BJ (cell line): ENCODE measurements at regions not wholly inside any gene's neighbourhood (a gene's known extent, or its start where the extent isn't known, plus 50 kb on each side); places are given as distances from the start of the nearest gene placed in this dataset.

Experiments used
- CTCF ChIA-PET: fragments of 350-600 bp; formaldehyde crosslinking; extraction: SDS; loops from one replicate; lab custom pipeline; 2021; ENCODE audit warnings: antibody characterized with exemption, inconsistent platforms; lab: Yijun Ruan, JAX
- POLR2A ChIA-PET: fragments of 300-600 bp; sonication (Branson Sonifier 250); formaldehyde crosslinking; extraction: SDS; loops from one replicate; lab custom pipeline; 2021; ENCODE audit warnings: antibody characterized with exemption; lab: Charles Lee
- DNase-seq: peaks from one replicate; pipeline ENCODE4 v3.0.0-alpha.2; 2011; ENCODE audit warnings: low read depth
- H3K27me3 ChIP-seq: 2 replicates; pipeline ENCODE4 v1.6.0; 2011; ENCODE audit warnings: low read length; ENCODE audit not compliant: control insufficient read depth, insufficient read depth
- H3K36me3 ChIP-seq: 2 replicates; pipeline ENCODE4 v1.5.1; 2011; ENCODE audit warnings: low read length; ENCODE audit not compliant: control insufficient read depth, insufficient read depth
- H3K4me3 ChIP-seq: 2 replicates; pipeline ENCODE4 v1.5.1; 2011; ENCODE audit warnings: low read depth, mild to moderate bottlenecking, control low read depth, low read length
- TF ChIP-seq, protein P1 (sequence below): IDR thresholded peaks from 2 replicates; pipeline ENCODE4 v1.5.1; 2011; ENCODE audit warnings: low read depth, mild to moderate bottlenecking, control low read depth, inconsistent platforms, low read length, moderate library complexity; ENCODE audit not compliant: insufficient read depth

GRCh38 chr21:15283138-15283537 is 218.3 kb upstream of the NRIP1 start:
- TF ChIP-seq, protein P1, sequence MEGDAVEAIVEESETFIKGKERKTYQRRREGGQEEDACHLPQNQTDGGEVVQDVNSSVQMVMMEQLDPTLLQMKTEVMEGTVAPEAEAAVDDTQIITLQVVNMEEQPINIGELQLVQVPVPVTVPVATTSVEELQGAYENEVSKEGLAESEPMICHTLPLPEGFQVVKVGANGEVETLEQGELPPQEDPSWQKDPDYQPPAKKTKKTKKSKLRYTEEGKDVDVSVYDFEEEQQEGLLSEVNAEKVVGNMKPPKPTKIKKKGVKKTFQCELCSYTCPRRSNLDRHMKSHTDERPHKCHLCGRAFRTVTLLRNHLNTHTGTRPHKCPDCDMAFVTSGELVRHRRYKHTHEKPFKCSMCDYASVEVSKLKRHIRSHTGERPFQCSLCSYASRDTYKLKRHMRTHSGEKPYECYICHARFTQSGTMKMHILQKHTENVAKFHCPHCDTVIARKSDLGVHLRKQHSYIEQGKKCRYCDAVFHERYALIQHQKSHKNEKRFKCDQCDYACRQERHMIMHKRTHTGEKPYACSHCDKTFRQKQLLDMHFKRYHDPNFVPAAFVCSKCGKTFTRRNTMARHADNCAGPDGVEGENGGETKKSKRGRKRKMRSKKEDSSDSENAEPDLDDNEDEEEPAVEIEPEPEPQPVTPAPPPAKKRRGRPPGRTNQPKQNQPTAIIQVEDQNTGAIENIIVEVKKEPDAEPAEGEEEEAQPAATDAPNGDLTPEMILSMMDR, result no peak
- no peak for DNase-seq
- CTCF ChIA-PET, result no interaction called here
- H3K36me3 ChIP-seq, result no peaks in the 10 kb centered on the region
- no peak overlapping the region for H3K4me3 ChIP-seq
- H3K27me3 ChIP-seq, result 0 out of 2 replicates have a peak, but pooled peaks cover 1% of the 10 kb centered on the region
- POLR2A ChIA-PET, result no interaction called here

- Histone ChIP-seq H3K27me3 (0 out of 2 replicates have a peak, but pooled peaks cover 1% of the 10 kb centered on the region), H3K4me3 (no peak overlapping the region), H3K36me3 (no peaks in the 10 kb centered on the region)
- ChIA-PET POLR2A (no interaction called here), CTCF (interaction anchor here (0.6 kb wide), 1 partner anchor 881 kb away, joined by 3 read pairs; no protein-coding TSS in a partner anchor)
- TF ChIP-seq, protein P1, result no peak
- no peak for DNase-seq
Measured at GRCh38 chr21:15283789-15284188, 219.0 kb upstream of the NRIP1 start.

DNA sequence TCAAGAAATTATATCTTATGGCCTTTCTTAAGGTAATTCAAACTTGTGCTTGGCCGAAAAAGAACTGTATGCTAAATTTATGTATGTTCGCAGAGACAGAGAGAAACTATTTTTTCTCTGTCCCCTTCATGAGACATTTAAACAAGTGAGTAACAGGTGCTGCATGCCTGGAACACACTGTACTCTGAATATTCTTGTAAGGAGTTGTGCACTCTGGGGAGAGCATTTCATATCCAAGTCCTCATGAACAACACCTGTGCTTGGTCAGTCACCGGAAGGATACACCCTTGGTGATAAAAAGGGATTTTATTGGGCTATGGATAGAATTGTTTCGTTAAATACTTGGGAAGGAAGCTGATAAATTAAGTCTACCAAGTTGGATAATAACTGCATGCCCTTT is 220.8 kb upstream of the NRIP1 start:
- Histone ChIP-seq H3K4me3 (no peak overlapping the region), H3K27me3 (0 out of 2 replicates have a peak, but pooled peaks cover 1% of the 10 kb centered on the region), H3K36me3 (no peaks in the 10 kb centered on the region)
- POLR2A ChIA-PET, result no interaction called here
- TF ChIP-seq, protein P1, result no peak
- no peak for DNase-seq
- CTCF ChIA-PET, result no interaction called here

- DNase-seq, result no peak
- H3K36me3 ChIP-seq, result no peaks in the 10 kb centered on the region
- TF ChIP-seq, protein P1, result no peak
- H3K4me3 ChIP-seq, result no peak overlapping the region
- CTCF ChIA-PET, result interaction anchor here (0.6 to 0.9 kb wide), 3 partner anchors 9 to 464 kb away, joined by 3 read pairs; no protein-coding TSS in a partner anchor
- H3K27me3 ChIP-seq, result no peaks in the 10 kb centered on the region
- POLR2A ChIA-PET, result no interaction called here
Measured at GRCh38 chr21:15289246-15289645, 224.4 kb upstream of the NRIP1 start.

DNA sequence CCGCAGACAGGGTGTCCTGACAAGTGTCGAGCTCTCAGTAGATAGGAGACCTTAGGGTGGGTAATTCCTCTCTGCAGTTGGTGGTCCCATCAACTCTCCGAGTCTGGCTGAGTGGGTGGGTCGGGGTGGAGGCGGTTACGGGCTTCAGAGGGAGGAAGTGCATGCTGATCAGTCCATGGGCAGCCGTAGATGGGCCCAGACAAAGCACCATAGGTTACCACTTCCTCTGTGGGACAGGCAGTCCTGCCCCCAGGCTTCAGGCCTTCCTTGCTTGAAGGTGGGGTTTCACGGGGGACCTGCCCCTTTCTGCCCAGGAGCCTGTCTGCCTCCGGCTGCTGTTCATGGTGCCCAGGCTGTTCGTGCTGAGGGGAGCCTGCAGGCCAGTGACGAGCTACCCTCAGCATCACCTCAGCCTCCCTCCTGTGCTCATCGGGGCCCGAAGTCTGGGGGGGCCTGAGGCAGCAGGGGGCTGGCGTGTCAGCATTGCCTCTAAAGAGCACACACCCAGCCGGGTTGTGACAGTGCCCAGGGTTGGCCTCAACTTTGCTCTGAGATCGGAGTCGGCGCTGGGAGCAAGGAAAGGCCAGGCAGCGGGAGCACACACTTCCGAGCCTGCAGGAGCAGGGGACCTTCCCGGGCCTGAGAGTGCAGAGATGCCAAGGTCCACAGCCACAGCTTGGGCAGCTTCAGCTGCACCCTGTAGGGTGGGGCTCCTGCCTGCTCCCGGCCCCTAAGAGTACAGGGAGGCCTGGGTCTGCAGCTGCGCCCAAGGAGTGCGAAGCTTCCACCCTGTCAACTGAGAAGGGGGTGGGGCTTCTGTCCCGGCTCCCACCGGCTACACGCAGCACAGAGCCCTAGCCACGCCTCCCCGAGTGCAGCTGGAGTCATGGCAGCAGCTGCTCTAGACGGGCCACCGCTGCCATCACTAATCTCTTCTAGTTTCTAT is 225.4 kb upstream of the NRIP1 start:
- Histone ChIP-seq H3K27me3 (no peaks in the 10 kb centered on the region), H3K4me3 (no peak overlapping the region), H3K36me3 (no peaks in the 10 kb centered on the region)
- ChIA-PET CTCF (interaction anchor here (0.6 to 0.9 kb wide), 4 partner anchors 10 to 426 kb away, joined by 3 read pairs; no protein-coding TSS in a partner anchor), POLR2A (no interaction called here)
- TF ChIP-seq, protein P1, result no peak
- DNase-seq, result no peak
